Panc1 (cell line): ENCODE measurements at regions not wholly inside any gene's neighbourhood (a gene's known extent, or its start where the extent isn't known, plus 50 kb on each side); places are given as distances from the start of the nearest gene placed in this dataset.

Source experiments
- POLR2AphosphoS5 ChIP-seq: IDR thresholded peaks from 2 replicates; pipeline ENCODE4 v1.6.1; 2012; ENCODE audit warnings: mild to moderate bottlenecking, low read depth, low read length, moderate library complexity
- SIN3A ChIP-seq: IDR thresholded peaks from 2 replicates; pipeline ENCODE4 v1.6.1; 2012; ENCODE audit warnings: low read depth, mild to moderate bottlenecking, low read length, moderate library complexity, borderline replicate concordance; ENCODE audit not compliant: insufficient read depth
- TCF7L2 ChIP-seq: IDR thresholded peaks from 2 replicates; pipeline ENCODE4 v1.6.1; 2011; ENCODE audit warnings: mild to moderate bottlenecking, low read depth, low read length, inconsistent platforms
- TF ChIP-seq, protein P1 (sequence below): fragments of 450-650 bp; IDR thresholded peaks from 2 replicates; pipeline ENCODE4 v1.5.1; 2017; ENCODE audit warnings: mild to moderate bottlenecking

DNA sequence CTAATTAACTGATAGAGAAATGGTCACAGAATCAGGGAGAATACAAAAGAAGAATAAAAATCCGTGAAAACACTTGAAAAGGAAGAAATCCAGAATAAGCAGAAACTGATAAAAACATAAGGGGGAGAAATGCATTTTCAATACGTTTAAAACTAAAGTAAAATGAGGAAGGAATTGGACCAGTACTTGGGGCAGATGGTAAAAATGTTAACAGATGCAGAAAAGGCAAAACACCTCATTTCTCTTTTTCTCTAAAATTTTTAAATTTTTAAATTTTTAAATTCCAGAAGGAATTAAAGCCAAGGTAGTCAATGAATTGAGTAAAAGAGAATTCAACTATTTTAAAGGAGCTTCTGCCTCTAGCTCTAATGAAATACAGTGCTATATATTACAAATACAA, 353.9 kb downstream of the METTL4 start:
- TF ChIP-seq, protein P1, sequence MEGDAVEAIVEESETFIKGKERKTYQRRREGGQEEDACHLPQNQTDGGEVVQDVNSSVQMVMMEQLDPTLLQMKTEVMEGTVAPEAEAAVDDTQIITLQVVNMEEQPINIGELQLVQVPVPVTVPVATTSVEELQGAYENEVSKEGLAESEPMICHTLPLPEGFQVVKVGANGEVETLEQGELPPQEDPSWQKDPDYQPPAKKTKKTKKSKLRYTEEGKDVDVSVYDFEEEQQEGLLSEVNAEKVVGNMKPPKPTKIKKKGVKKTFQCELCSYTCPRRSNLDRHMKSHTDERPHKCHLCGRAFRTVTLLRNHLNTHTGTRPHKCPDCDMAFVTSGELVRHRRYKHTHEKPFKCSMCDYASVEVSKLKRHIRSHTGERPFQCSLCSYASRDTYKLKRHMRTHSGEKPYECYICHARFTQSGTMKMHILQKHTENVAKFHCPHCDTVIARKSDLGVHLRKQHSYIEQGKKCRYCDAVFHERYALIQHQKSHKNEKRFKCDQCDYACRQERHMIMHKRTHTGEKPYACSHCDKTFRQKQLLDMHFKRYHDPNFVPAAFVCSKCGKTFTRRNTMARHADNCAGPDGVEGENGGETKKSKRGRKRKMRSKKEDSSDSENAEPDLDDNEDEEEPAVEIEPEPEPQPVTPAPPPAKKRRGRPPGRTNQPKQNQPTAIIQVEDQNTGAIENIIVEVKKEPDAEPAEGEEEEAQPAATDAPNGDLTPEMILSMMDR: no peak
- TF ChIP-seq POLR2AphosphoS5: no peak
- TF ChIP-seq TCF7L2: no peak
- TF ChIP-seq SIN3A: no peak
